GM19240 (cell line): ENCODE measurements at regions not wholly inside any gene's neighbourhood (a gene's known extent, or its start where the extent isn't known, plus 50 kb on each side); places are given as distances from the start of the nearest gene placed in this dataset.

Experiments used
- DNase-seq: peaks from one replicate; pipeline ENCODE4 v3.0.0; 2011; ENCODE audit warnings: low spot score; ENCODE audit not compliant: insufficient read length

- no peak for DNase-seq
Observed at GRCh38 chr2:41904459-41904858, 143.4 kb upstream of the PKDCC start.

GRCh38 chr2:41905597-41906337 is 142.1 kb upstream of the PKDCC start:
- DNase-seq = no peak

- DNase-seq = no peak
Observed at GRCh38 chr2:41906338-41906725, 141.5 kb upstream of the PKDCC start.

- no peak for DNase-seq
Observed at GRCh38 chr2:41907141-41907540, 140.7 kb upstream of the PKDCC start.

- no peak for DNase-seq
Observed at GRCh38 chr2:41907771-41908207, 140.0 kb upstream of the PKDCC start.

GRCh38 chr2:41908349-41908748 is 139.5 kb upstream of the PKDCC start:
- DNase-seq = no peak

GRCh38 chr2:41909584-41909983 is 138.2 kb upstream of the PKDCC start:
- no peak for DNase-seq

- DNase-seq = no peak
Observed at GRCh38 chr2:41910126-41910525, 137.7 kb upstream of the PKDCC start.

GRCh38 chr2:41911033-41911432 is 136.8 kb upstream of the PKDCC start:
- DNase-seq = no peak

- DNase-seq = no peak
Observed at GRCh38 chr2:41912337-41912736, 135.5 kb upstream of the PKDCC start.

GRCh38 chr2:41912776-41913175 is 135.0 kb upstream of the PKDCC start:
- no peak for DNase-seq

GRCh38 chr2:41913311-41913710 is 134.5 kb upstream of the PKDCC start:
- no peak for DNase-seq

GRCh38 chr2:41913921-41914609 is 133.8 kb upstream of the PKDCC start:
- DNase-seq = no peak

- DNase-seq = no peak
Observed at GRCh38 chr2:41914936-41915335, 132.9 kb upstream of the PKDCC start.

- DNase-seq = no peak
Observed at GRCh38 chr2:41916177-41916576, 131.6 kb upstream of the PKDCC start.

- no peak for DNase-seq
Observed at GRCh38 chr2:41917587-41917986, 130.2 kb upstream of the PKDCC start.

- DNase-seq = no peak
Observed at GRCh38 chr2:41919135-41919534, 128.7 kb upstream of the PKDCC start.

- DNase-seq = no peak
Observed at GRCh38 chr2:41920181-41920580, 127.6 kb upstream of the PKDCC start.

- no peak for DNase-seq
Observed at GRCh38 chr2:41920812-41921211, 127.0 kb upstream of the PKDCC start.

GRCh38 chr2:41922177-41922576 is 125.6 kb upstream of the PKDCC start:
- no peak for DNase-seq

GRCh38 chr2:41923156-41923786 is 124.5 kb upstream of the PKDCC start:
- no peak for DNase-seq

- no peak for DNase-seq
Observed at GRCh38 chr2:41924024-41924423, 123.8 kb upstream of the PKDCC start.
